ENCODE measurements at regions not wholly inside any gene's neighbourhood (a gene's known extent, or its start where the extent isn't known, plus 50 kb on each side); places are given as distances from the start of the nearest gene placed in this dataset.

DNA sequence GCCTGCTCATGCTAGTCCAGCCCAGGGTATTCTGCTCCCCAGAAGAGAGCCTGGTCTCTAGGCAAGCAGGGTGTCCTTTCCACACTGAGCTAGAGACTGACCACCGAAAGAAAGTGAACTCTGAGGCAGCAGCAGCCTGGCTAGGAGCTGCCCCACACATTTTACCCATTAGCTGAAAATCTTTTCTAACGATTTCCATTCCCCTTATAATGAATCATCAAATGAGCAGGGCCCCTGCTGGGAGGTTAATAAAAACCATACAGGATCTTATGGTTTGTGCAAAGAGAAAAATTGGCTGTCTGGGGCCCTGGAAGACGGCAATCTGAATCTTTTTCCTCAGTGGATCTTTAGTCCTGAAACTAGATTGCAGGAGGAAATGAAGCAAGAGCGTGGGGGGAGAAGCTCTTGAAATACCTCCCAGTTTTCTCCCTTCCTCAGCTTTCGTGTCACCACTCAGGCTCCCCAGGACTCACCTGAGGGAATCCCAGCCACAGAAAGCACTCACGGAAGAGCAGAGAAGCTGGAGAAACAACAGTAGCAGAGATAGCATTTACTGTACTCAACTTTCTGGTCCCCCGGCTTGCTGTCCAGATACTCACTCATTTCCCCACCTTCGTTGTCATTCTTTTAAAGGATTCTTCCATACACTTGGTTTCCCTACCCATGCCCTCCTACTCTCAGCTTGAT, 74.7 kb upstream of the CD44 start:
- TF ChIP-seq, protein P1, sequence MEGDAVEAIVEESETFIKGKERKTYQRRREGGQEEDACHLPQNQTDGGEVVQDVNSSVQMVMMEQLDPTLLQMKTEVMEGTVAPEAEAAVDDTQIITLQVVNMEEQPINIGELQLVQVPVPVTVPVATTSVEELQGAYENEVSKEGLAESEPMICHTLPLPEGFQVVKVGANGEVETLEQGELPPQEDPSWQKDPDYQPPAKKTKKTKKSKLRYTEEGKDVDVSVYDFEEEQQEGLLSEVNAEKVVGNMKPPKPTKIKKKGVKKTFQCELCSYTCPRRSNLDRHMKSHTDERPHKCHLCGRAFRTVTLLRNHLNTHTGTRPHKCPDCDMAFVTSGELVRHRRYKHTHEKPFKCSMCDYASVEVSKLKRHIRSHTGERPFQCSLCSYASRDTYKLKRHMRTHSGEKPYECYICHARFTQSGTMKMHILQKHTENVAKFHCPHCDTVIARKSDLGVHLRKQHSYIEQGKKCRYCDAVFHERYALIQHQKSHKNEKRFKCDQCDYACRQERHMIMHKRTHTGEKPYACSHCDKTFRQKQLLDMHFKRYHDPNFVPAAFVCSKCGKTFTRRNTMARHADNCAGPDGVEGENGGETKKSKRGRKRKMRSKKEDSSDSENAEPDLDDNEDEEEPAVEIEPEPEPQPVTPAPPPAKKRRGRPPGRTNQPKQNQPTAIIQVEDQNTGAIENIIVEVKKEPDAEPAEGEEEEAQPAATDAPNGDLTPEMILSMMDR (IDR thresholded peaks at IDR 0.05; ENCODE audit: unreplicated experiment in 3 of 3): no peak
- no peaks in the 10 kb centered on the region for H3K36me3 Mint-ChIP-seq (ENCODE audit: low read depth)
- no peaks in the 10 kb centered on the region for H3K4me1 Mint-ChIP-seq
- H3K27ac Mint-ChIP-seq: no peak overlapping the region
- no peaks in the 10 kb centered on the region for H3K27me3 Mint-ChIP-seq (ENCODE audit: low read depth)
- peaks cover 4% of the 10 kb centered on the region for H3K9me3 Mint-ChIP-seq
- H3K4me3 Mint-ChIP-seq: no peak overlapping the region

DNA sequence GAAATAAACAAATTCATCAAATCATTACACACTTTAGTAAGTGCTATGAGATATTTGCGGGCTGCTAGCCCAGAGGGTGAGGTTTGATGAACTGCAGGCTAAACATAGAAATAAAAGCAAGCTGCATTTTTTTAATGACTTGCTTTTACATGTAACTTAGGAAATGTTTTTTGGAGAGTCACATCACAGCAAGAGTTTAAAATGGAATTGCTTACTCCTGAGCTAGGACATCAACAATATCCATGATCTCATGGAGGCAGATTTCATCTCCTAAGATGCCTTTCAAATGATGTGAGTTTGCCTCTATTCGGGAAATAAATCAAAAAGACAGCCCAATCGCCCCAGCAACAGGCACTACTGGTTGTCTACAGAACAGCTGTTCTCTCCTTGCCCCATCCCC, 73.4 kb upstream of the CD44 start:
- no peak overlapping the region for H3K27ac Mint-ChIP-seq
- H3K4me1 Mint-ChIP-seq: no peaks in the 10 kb centered on the region
- H3K4me3 Mint-ChIP-seq: no peak overlapping the region
- H3K36me3 Mint-ChIP-seq (ENCODE audit: low read depth): no peaks in the 10 kb centered on the region
- H3K9me3 Mint-ChIP-seq: peaks cover 17% of the 10 kb centered on the region
- no peaks in the 10 kb centered on the region for H3K27me3 Mint-ChIP-seq (ENCODE audit: low read depth)
- TF ChIP-seq, protein P1 (IDR thresholded peaks at IDR 0.05; ENCODE audit: unreplicated experiment in 3 of 3): no peak

DNA sequence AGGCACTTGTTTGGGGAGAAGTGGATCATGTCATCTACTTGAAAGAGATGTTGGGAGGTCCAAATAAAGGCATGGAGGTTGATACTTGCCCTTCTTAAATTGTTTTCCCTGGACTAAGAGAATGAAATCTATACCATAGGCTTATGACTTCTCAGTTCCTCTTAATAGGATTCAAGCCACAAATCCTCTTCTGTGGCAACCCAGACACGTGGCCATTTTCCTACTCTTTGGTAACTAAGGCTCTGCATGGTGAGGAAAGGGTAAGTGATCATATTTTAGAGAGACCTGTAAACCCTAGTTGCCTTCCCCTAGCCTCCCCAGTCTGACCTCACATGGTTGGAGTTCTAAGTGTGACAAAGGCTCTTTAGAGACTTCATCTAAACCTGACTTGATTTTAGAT, 72.9 kb upstream of the CD44 start:
- Mint-ChIP-seq H3K9me3 (peaks cover 18% of the 10 kb centered on the region), H3K4me1 (no peaks in the 10 kb centered on the region)
- TF ChIP-seq, protein P1 (IDR thresholded peaks at IDR 0.05; ENCODE audit: unreplicated experiment in 3 of 3): no peak

DNA sequence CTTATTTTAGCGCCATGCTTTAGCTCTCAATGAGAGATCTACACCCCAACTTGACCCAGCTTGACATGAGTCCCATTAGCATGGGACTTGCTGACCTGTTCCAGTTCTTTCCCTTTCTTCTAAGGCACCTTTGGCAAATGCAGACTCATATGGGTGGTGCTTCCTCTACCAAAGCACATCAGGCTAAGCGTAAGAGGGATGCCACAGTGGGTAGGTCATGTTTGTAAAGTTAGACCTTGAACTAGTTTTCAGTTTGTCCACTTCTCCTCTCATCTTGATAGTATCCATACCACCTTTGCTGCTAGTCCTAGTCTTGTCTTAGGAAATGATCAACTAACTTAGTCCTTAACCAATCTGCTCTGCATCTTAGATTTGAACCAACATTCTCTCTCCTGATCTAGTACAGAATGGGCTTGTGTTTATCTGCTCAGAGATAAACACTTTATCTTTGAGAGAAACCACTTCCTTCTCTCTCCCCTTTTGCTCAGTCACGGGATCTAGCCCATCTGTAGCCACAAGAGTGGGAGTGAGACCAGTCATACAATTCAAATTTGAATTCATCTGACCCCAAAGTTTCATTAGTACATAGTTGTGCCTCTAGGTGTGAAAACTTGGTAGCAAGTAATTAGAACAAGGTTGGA, 72.1 kb upstream of the CD44 start:
- Mint-ChIP-seq H3K36me3 (ENCODE audit: low read depth) (no peaks in the 10 kb centered on the region), H3K27me3 (ENCODE audit: low read depth) (no peaks in the 10 kb centered on the region), H3K27ac (no peak overlapping the region), H3K9me3 (peaks cover 18% of the 10 kb centered on the region), H3K4me3 (no peak overlapping the region), H3K4me1 (no peaks in the 10 kb centered on the region)
- TF ChIP-seq, protein P1 (IDR thresholded peaks at IDR 0.05; ENCODE audit: unreplicated experiment in 3 of 3): no peak

More for the DNA sequence above, 72.9 kb upstream of the CD44 start:
- Mint-ChIP-seq H3K27ac (no peak overlapping the region), H3K36me3 (ENCODE audit: low read depth) (no peaks in the 10 kb centered on the region), H3K4me3 (no peak overlapping the region), H3K27me3 (ENCODE audit: low read depth) (no peaks in the 10 kb centered on the region)

DNA sequence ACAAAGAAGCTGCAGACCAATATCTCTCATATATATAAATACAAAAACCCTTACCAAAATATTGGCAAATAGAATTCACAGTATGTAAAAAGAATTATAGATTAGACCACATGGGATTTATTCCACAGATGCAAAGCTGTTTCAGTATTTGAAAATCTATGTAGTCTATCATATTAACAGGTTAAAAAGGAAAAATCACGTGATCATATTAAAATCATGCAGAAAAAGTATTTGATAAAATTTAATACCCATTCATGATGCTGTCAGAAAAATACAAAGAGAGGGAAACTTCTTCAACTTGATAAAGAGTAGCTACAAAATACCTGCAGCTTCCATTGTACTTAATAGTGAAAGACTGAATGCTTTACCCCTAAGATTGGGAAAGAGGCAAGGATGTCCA, 67.2 kb upstream of the CD44 start:
- Mint-ChIP-seq H3K9me3 (peaks cover 18% of the 10 kb centered on the region), H3K4me1 (no peaks in the 10 kb centered on the region)

More for the DNA sequence above, 67.2 kb upstream of the CD44 start:
- TF ChIP-seq, protein P1 (IDR thresholded peaks at IDR 0.05; ENCODE audit: unreplicated experiment in 3 of 3): no peak
- Mint-ChIP-seq H3K27ac (no peak overlapping the region), H3K36me3 (ENCODE audit: low read depth) (no peaks in the 10 kb centered on the region), H3K4me3 (no peak overlapping the region), H3K27me3 (ENCODE audit: low read depth) (no peaks in the 10 kb centered on the region)
